ENCODE measurements at regions not wholly inside any gene's neighbourhood (a gene's known extent, or its start where the extent isn't known, plus 50 kb on each side); places are given as distances from the start of the nearest gene placed in this dataset.
"Not testable (repeated sequence)": the region's sequence is repeated elsewhere in the genome, so short reads cannot be mapped to it uniquely, and the experiment has no call there.

- not testable (repeated sequence) for H3K27ac Mint-ChIP-seq; DNase-seq; H3K9me3 Mint-ChIP-seq; ATAC-seq (replicated peaks); H3K4me3 Mint-ChIP-seq; H3K36me3 Mint-ChIP-seq; H3K4me1 Mint-ChIP-seq; H3K27me3 Mint-ChIP-seq
These were observed 77.6 kb downstream of the HHIPL2 start for GRCh38 chr1:222470252-222470805.

- no peaks in the 10 kb centered on the region for H3K27me3 Mint-ChIP-seq
- peak overlapping the region in 1 of 2 donors; percentile 10 for H3K4me3 Mint-ChIP-seq
- no peak for DNase-seq
- H3K27ac Mint-ChIP-seq: no peak overlapping the region
- peaks cover 7 to 10% of the 10 kb centered on the region in 2 donors for H3K4me1 Mint-ChIP-seq
- ATAC-seq (replicated peaks): no peak
- no peaks in the 10 kb centered on the region for H3K9me3 Mint-ChIP-seq
- peaks cover 0 to 3% of the 10 kb centered on the region in 2 donors for H3K36me3 Mint-ChIP-seq
These were observed 81.6 kb downstream of the HHIPL2 start for GRCh38 chr1:222466150-222466865.

GRCh38 chr1:222465211-222466041 is 82.5 kb downstream of the HHIPL2 start:
- H3K4me3 Mint-ChIP-seq: peak overlapping the region; percentile 80 to 85
- no peaks in the 10 kb centered on the region for H3K9me3 Mint-ChIP-seq
- ATAC-seq (replicated peaks) (peak; percentile 95 to 97), DNase-seq (peak; percentile 90)
- H3K27me3 Mint-ChIP-seq: peaks cover 0 to 3% of the 10 kb centered on the region in 2 donors
- peak overlapping the region; percentile 96 for H3K27ac Mint-ChIP-seq
- H3K36me3 Mint-ChIP-seq: peaks cover 0 to 3% of the 10 kb centered on the region in 2 donors
- peaks cover 7 to 10% of the 10 kb centered on the region in 2 donors for H3K4me1 Mint-ChIP-seq

GRCh38 chr1:222464841-222465210 is 83.1 kb downstream of the HHIPL2 start:
- Mint-ChIP-seq H3K4me3 (peak overlapping the region; percentile 80 to 85), H3K9me3 (no peaks in the 10 kb centered on the region), H3K36me3 (peaks cover 0 to 3% of the 10 kb centered on the region in 2 donors), H3K27ac (peak overlapping the region; percentile 96), H3K27me3 (peaks cover 0 to 8% of the 10 kb centered on the region in 2 donors), H3K4me1 (peaks cover 7 to 10% of the 10 kb centered on the region in 2 donors)
- DNase-seq (peak; percentile 53), ATAC-seq (replicated peaks) (peak; percentile 39 to 50)

- Mint-ChIP-seq H3K4me1 (peaks cover 7 to 10% of the 10 kb centered on the region in 2 donors), H3K27ac (no peak overlapping the region), H3K4me3 (no peak overlapping the region), H3K9me3 (peaks cover 0 to 1% of the 10 kb centered on the region in 2 donors), H3K27me3 (peaks cover 0 to 8% of the 10 kb centered on the region in 2 donors), H3K36me3 (peaks cover 3 to 5% of the 10 kb centered on the region in 2 donors)
- no peak for DNase-seq
- no peak for ATAC-seq (replicated peaks)
These were observed 84.7 kb downstream of the HHIPL2 start for GRCh38 chr1:222463059-222463730.

- Mint-ChIP-seq H3K4me3 (no peak overlapping the region), H3K36me3 (peaks cover 5 to 7% of the 10 kb centered on the region in 2 donors), H3K27ac (no peak overlapping the region), H3K4me1 (peaks cover 7 to 10% of the 10 kb centered on the region in 2 donors), H3K27me3 (peaks cover 0 to 8% of the 10 kb centered on the region in 2 donors), H3K9me3 (peaks cover 1 to 3% of the 10 kb centered on the region in 2 donors)
- DNase-seq: no peak
- no peak for ATAC-seq (replicated peaks)
These were observed 85.3 kb downstream of the HHIPL2 start for GRCh38 chr1:222462601-222463000.

- peaks cover 8 to 9% of the 10 kb centered on the region in 2 donors for H3K9me3 Mint-ChIP-seq
- peaks cover 11 to 12% of the 10 kb centered on the region in 2 donors for H3K36me3 Mint-ChIP-seq
- H3K4me3 Mint-ChIP-seq: no peak overlapping the region
- no peak overlapping the region for H3K27ac Mint-ChIP-seq
- peaks cover 7 to 10% of the 10 kb centered on the region in 2 donors for H3K4me1 Mint-ChIP-seq
- ATAC-seq (replicated peaks) (no peak), DNase-seq (no peak)
- H3K27me3 Mint-ChIP-seq: peaks cover 0 to 8% of the 10 kb centered on the region in 2 donors
These were observed 86.0 kb downstream of the HHIPL2 start for GRCh38 chr1:222461941-222462340.

- ATAC-seq (replicated peaks) (no peak), DNase-seq (no peak)
- H3K27me3 Mint-ChIP-seq: peaks cover 0 to 8% of the 10 kb centered on the region in 2 donors
- H3K4me3 Mint-ChIP-seq: no peak overlapping the region
- H3K36me3 Mint-ChIP-seq: peaks cover 9 to 12% of the 10 kb centered on the region in 2 donors
- peaks cover 5 to 11% of the 10 kb centered on the region in 2 donors for H3K4me1 Mint-ChIP-seq
- H3K27ac Mint-ChIP-seq: no peak overlapping the region
- peaks cover 10% of the 10 kb centered on the region in 2 donors for H3K9me3 Mint-ChIP-seq
These were observed 88.3 kb downstream of the HHIPL2 start for GRCh38 chr1:222459652-222460051.

- H3K4me3 Mint-ChIP-seq: no peak overlapping the region
These were observed 90.4 kb downstream of the HHIPL2 start for GRCh38 chr1:222457513-222457912.

GRCh38 chr1:222457084-222457483 is 90.8 kb downstream of the HHIPL2 start:
- DNase-seq (no peak), ATAC-seq (replicated peaks) (no peak)
- peaks cover 0 to 13% of the 10 kb centered on the region in 2 donors for H3K27me3 Mint-ChIP-seq
- peaks cover 10% of the 10 kb centered on the region in 2 donors for H3K9me3 Mint-ChIP-seq
- no peak overlapping the region for H3K27ac Mint-ChIP-seq
- H3K36me3 Mint-ChIP-seq: peaks cover 8 to 12% of the 10 kb centered on the region in 2 donors
- H3K4me1 Mint-ChIP-seq: peaks cover 5 to 12% of the 10 kb centered on the region in 2 donors
- H3K4me3 Mint-ChIP-seq: no peak overlapping the region

More at GRCh38 chr1:222457513-222457912, 90.4 kb downstream of the HHIPL2 start:
- Mint-ChIP-seq H3K27ac (no peak overlapping the region), H3K27me3 (peaks cover 0 to 9% of the 10 kb centered on the region in 2 donors), H3K36me3 (peaks cover 8 to 12% of the 10 kb centered on the region in 2 donors), H3K9me3 (peaks cover 10% of the 10 kb centered on the region in 2 donors), H3K4me1 (peaks cover 5 to 12% of the 10 kb centered on the region in 2 donors)
- no peak for DNase-seq
- ATAC-seq (replicated peaks): no peak

GRCh38 chr1:222455188-222455879 is 92.6 kb downstream of the HHIPL2 start:
- ATAC-seq (replicated peaks) (peak; percentile 97 to 99), DNase-seq (peak; percentile 71)
- no peak overlapping the region for H3K4me3 Mint-ChIP-seq
- peaks cover 8 to 12% of the 10 kb centered on the region in 2 donors for H3K36me3 Mint-ChIP-seq
- peaks cover 10% of the 10 kb centered on the region in 2 donors for H3K9me3 Mint-ChIP-seq
- peaks cover 0 to 11% of the 10 kb centered on the region in 2 donors for H3K27me3 Mint-ChIP-seq
- H3K27ac Mint-ChIP-seq: no peak overlapping the region
- peaks cover 5 to 12% of the 10 kb centered on the region in 2 donors for H3K4me1 Mint-ChIP-seq

- Mint-ChIP-seq H3K9me3 (peaks cover 10% of the 10 kb centered on the region in 2 donors), H3K4me3 (no peak overlapping the region), H3K27ac (no peak overlapping the region), H3K36me3 (peaks cover 8 to 12% of the 10 kb centered on the region in 2 donors), H3K4me1 (peaks cover 5 to 12% of the 10 kb centered on the region in 2 donors), H3K27me3 (peaks cover 0 to 13% of the 10 kb centered on the region in 2 donors)
- DNase-seq: no peak
- peak; percentile 13 to 20 for ATAC-seq (replicated peaks)
These were observed 93.1 kb downstream of the HHIPL2 start for GRCh38 chr1:222454782-222455181.

- Mint-ChIP-seq H3K27ac (no peak overlapping the region), H3K4me1 (peaks cover 5 to 12% of the 10 kb centered on the region in 2 donors), H3K9me3 (peaks cover 10% of the 10 kb centered on the region in 2 donors), H3K36me3 (peaks cover 8 to 12% of the 10 kb centered on the region in 2 donors), H3K4me3 (no peak overlapping the region), H3K27me3 (peaks cover 0 to 13% of the 10 kb centered on the region in 2 donors)
- no peak for ATAC-seq (replicated peaks)
- DNase-seq: no peak
These were observed 93.7 kb downstream of the HHIPL2 start for GRCh38 chr1:222454186-222454585.
